Naive B cell (primary cell): ENCODE measurements at regions not wholly inside any gene's neighbourhood (a gene's known extent, or its start where the extent isn't known, plus 50 kb on each side); places are given as distances from the start of the nearest gene placed in this dataset.

Experiments
- ATAC-seq, 2 donors: fragments of 150-1000 bp; cut with Tn5 transposase; 2 replicates each; pipeline ENCODE4 v1.10.0; 2021; ENCODE audit warnings: low read depth in 2 of 2, mild to moderate bottlenecking in 2 of 2, moderate library complexity in 2 of 2
- DNase-seq: peaks from one replicate; pipeline ENCODE4 v3.0.0; 2022
- H3K27ac Mint-ChIP-seq, 6 donors: one replicate each; pipeline ENCODE4 v1.8.0; 2020 to 2022; ENCODE audit warnings: mild to moderate bottlenecking in 6 of 6, mixed read lengths in 6 of 6, moderate library complexity in 5 of 6, inconsistent platforms in 2 of 6
- H3K27me3 Mint-ChIP-seq, 3 donors: one replicate each; pipeline ENCODE4 v1.8.0; 2021 to 2022; ENCODE audit warnings: mixed read lengths in 3 of 3, mild to moderate bottlenecking in 1 of 3
- H3K36me3 Mint-ChIP-seq, 2 donors: one replicate each; pipeline ENCODE4 v1.8.0; 2020 to 2022; ENCODE audit warnings: mixed read lengths in 2 of 2, inconsistent platforms in 1 of 2, mild to moderate bottlenecking in 1 of 2
- H3K4me1 Mint-ChIP-seq, 3 donors: one replicate each; pipeline ENCODE4 v1.8.0; 2020 to 2022; ENCODE audit warnings: mixed read lengths in 3 of 3, inconsistent platforms in 1 of 3, mild to moderate bottlenecking in 1 of 3, moderate library complexity in 1 of 3
- H3K4me3 Mint-ChIP-seq, 8 donors: one replicate each; pipeline ENCODE4 v1.8.0; 2020 to 2022; ENCODE audit warnings: mild to moderate bottlenecking in 8 of 8, mixed read lengths in 8 of 8, moderate library complexity in 8 of 8, inconsistent platforms in 2 of 8
- H3K9me3 Mint-ChIP-seq, 7 donors: one replicate each; pipeline ENCODE4 v1.8.0; 2020 to 2022; ENCODE audit warnings: mixed read lengths in 7 of 7, mild to moderate bottlenecking in 5 of 7, inconsistent platforms in 2 of 7, moderate library complexity in 1 of 7

- Mint-ChIP-seq H3K27ac (no peak overlapping the region), H3K4me3 (no peak overlapping the region)
- no peak for ATAC-seq
These were observed 455.4 kb upstream of the CNTN5 start for GRCh38 chr11:98565311-98565710.

GRCh38 chr11:98566978-98567377 lies 453.8 kb upstream of the CNTN5 start:
- Mint-ChIP-seq H3K27me3 (no peaks in the 10 kb centered on the region), H3K4me3 (no peak overlapping the region), H3K4me1 (no peaks in the 10 kb centered on the region), H3K9me3 (peaks cover 0 to 3% (median 0%) of the 10 kb centered on the region in 7 donors), H3K27ac (peak overlapping the region in 1 of 6 donors; percentile 16), H3K36me3 (no peaks in the 10 kb centered on the region)
- DNase-seq: no peak
- ATAC-seq: no peak

More at GRCh38 chr11:98565311-98565710, 455.4 kb upstream of the CNTN5 start:
- H3K9me3 Mint-ChIP-seq: peaks cover 0 to 3% (median 0%) of the 10 kb centered on the region in 7 donors
- no peaks in the 10 kb centered on the region for H3K36me3 Mint-ChIP-seq
- no peaks in the 10 kb centered on the region for H3K27me3 Mint-ChIP-seq
- DNase-seq: no peak
- no peaks in the 10 kb centered on the region for H3K4me1 Mint-ChIP-seq

GRCh38 chr11:98568013-98568412 lies 452.7 kb upstream of the CNTN5 start:
- Mint-ChIP-seq H3K27ac (no peak overlapping the region), H3K4me3 (no peak overlapping the region), H3K9me3 (peaks cover 0 to 3% (median 0%) of the 10 kb centered on the region in 7 donors), H3K36me3 (no peaks in the 10 kb centered on the region), H3K27me3 (no peaks in the 10 kb centered on the region), H3K4me1 (no peaks in the 10 kb centered on the region)
- DNase-seq: no peak
- ATAC-seq: no peak

- H3K9me3 Mint-ChIP-seq: peaks cover 0 to 3% (median 0%) of the 10 kb centered on the region in 7 donors
- H3K27me3 Mint-ChIP-seq: no peaks in the 10 kb centered on the region
- DNase-seq (no peak), ATAC-seq (no peak)
- no peak overlapping the region for H3K4me3 Mint-ChIP-seq
- no peaks in the 10 kb centered on the region for H3K4me1 Mint-ChIP-seq
- no peaks in the 10 kb centered on the region for H3K36me3 Mint-ChIP-seq
- no peak overlapping the region for H3K27ac Mint-ChIP-seq
These were observed 447.8 kb upstream of the CNTN5 start for GRCh38 chr11:98572941-98573340.

GRCh38 chr11:98587884-98588283 lies 432.9 kb upstream of the CNTN5 start:
- Mint-ChIP-seq H3K4me1 (no peaks in the 10 kb centered on the region), H3K27ac (no peak overlapping the region), H3K36me3 (no peaks in the 10 kb centered on the region), H3K4me3 (no peak overlapping the region), H3K9me3 (peaks cover 0 to 4% (median 0%) of the 10 kb centered on the region in 7 donors), H3K27me3 (no peaks in the 10 kb centered on the region)
- DNase-seq (no peak), ATAC-seq (no peak)

- H3K4me1 Mint-ChIP-seq: no peaks in the 10 kb centered on the region
- no peak overlapping the region for H3K4me3 Mint-ChIP-seq
- ATAC-seq (no peak), DNase-seq (no peak)
- H3K9me3 Mint-ChIP-seq: peaks cover 0 to 17% (median 2%) of the 10 kb centered on the region in 7 donors
- no peaks in the 10 kb centered on the region for H3K27me3 Mint-ChIP-seq
- no peak overlapping the region for H3K27ac Mint-ChIP-seq
- no peaks in the 10 kb centered on the region for H3K36me3 Mint-ChIP-seq
These were observed 430.8 kb upstream of the CNTN5 start for GRCh38 chr11:98589967-98590366.

GRCh38 chr11:98600103-98600502 lies 420.6 kb upstream of the CNTN5 start:
- no peak overlapping the region for H3K4me3 Mint-ChIP-seq
- peaks cover 0 to 18% (median 2%) of the 10 kb centered on the region in 7 donors for H3K9me3 Mint-ChIP-seq
- no peaks in the 10 kb centered on the region for H3K4me1 Mint-ChIP-seq
- no peak overlapping the region for H3K27ac Mint-ChIP-seq
- no peak for ATAC-seq
- DNase-seq: no peak
- no peaks in the 10 kb centered on the region for H3K36me3 Mint-ChIP-seq
- H3K27me3 Mint-ChIP-seq: no peaks in the 10 kb centered on the region

- H3K4me3 Mint-ChIP-seq: no peak overlapping the region
- no peak overlapping the region for H3K27ac Mint-ChIP-seq
- no peaks in the 10 kb centered on the region for H3K27me3 Mint-ChIP-seq
- DNase-seq (no peak), ATAC-seq (no peak)
- H3K36me3 Mint-ChIP-seq: no peaks in the 10 kb centered on the region
- no peaks in the 10 kb centered on the region for H3K4me1 Mint-ChIP-seq
- H3K9me3 Mint-ChIP-seq: peaks cover 0 to 13% (median 2%) of the 10 kb centered on the region in 7 donors
These were observed 419.7 kb upstream of the CNTN5 start for GRCh38 chr11:98600786-98601773.

GRCh38 chr11:98616098-98616655 lies 404.6 kb upstream of the CNTN5 start:
- Mint-ChIP-seq H3K27me3 (no peaks in the 10 kb centered on the region), H3K4me3 (no peak overlapping the region), H3K27ac (no peak overlapping the region), H3K4me1 (no peaks in the 10 kb centered on the region), H3K36me3 (no peaks in the 10 kb centered on the region), H3K9me3 (peaks cover 4 to 32% (median 7%) of the 10 kb centered on the region in 7 donors)
- no peak for DNase-seq
- ATAC-seq: no peak

- Mint-ChIP-seq H3K4me3 (no peak overlapping the region), H3K27me3 (no peaks in the 10 kb centered on the region), H3K27ac (no peak overlapping the region), H3K4me1 (no peaks in the 10 kb centered on the region), H3K9me3 (peaks cover 8 to 45% (median 13%) of the 10 kb centered on the region in 7 donors), H3K36me3 (no peaks in the 10 kb centered on the region)
- ATAC-seq: no peak
- no peak for DNase-seq
These were observed 399.0 kb upstream of the CNTN5 start for GRCh38 chr11:98621767-98622166.

- no peak overlapping the region for H3K4me3 Mint-ChIP-seq
- H3K9me3 Mint-ChIP-seq: peaks cover 3 to 21% (median 8%) of the 10 kb centered on the region in 7 donors
- H3K4me1 Mint-ChIP-seq: no peaks in the 10 kb centered on the region
- no peaks in the 10 kb centered on the region for H3K36me3 Mint-ChIP-seq
- H3K27me3 Mint-ChIP-seq: no peaks in the 10 kb centered on the region
- ATAC-seq (no peak), DNase-seq (no peak)
- no peak overlapping the region for H3K27ac Mint-ChIP-seq
These were observed 395.2 kb upstream of the CNTN5 start for GRCh38 chr11:98625526-98625925.

- Mint-ChIP-seq H3K4me1 (no peaks in the 10 kb centered on the region), H3K36me3 (no peaks in the 10 kb centered on the region), H3K4me3 (no peak overlapping the region), H3K27ac (no peak overlapping the region), H3K27me3 (no peaks in the 10 kb centered on the region), H3K9me3 (peaks cover 0 to 10% (median 4%) of the 10 kb centered on the region in 7 donors)
- ATAC-seq (no peak), DNase-seq (no peak)
These were observed 390.0 kb upstream of the CNTN5 start for GRCh38 chr11:98630736-98631135.

GRCh38 chr11:98657711-98658110 lies 363.0 kb upstream of the CNTN5 start:
- DNase-seq (no peak), ATAC-seq (no peak)
- Mint-ChIP-seq H3K4me3 (no peak overlapping the region), H3K27me3 (no peaks in the 10 kb centered on the region), H3K27ac (no peak overlapping the region), H3K9me3 (peaks cover 0 to 6% (median 2%) of the 10 kb centered on the region in 7 donors), H3K36me3 (no peaks in the 10 kb centered on the region), H3K4me1 (no peaks in the 10 kb centered on the region)

GRCh38 chr11:98659431-98659830 lies 361.3 kb upstream of the CNTN5 start:
- DNase-seq (no peak), ATAC-seq (no peak)
- Mint-ChIP-seq H3K9me3 (peaks cover 0 to 6% (median 2%) of the 10 kb centered on the region in 7 donors), H3K36me3 (no peaks in the 10 kb centered on the region), H3K27me3 (no peaks in the 10 kb centered on the region), H3K4me1 (no peaks in the 10 kb centered on the region), H3K4me3 (no peak overlapping the region), H3K27ac (no peak overlapping the region)
